HG03139 (cell line): ENCODE measurements at regions not wholly inside any gene's neighbourhood (a gene's known extent, or its start where the extent isn't known, plus 50 kb on each side); places are given as distances from the start of the nearest gene placed in this dataset.

Experiments
- ATAC-seq: cut with Tn5 transposase; IDR thresholded peaks from one replicate; pipeline ENCODE4 v1.9.1; 2021; ENCODE audit not compliant: unreplicated experiment

DNA sequence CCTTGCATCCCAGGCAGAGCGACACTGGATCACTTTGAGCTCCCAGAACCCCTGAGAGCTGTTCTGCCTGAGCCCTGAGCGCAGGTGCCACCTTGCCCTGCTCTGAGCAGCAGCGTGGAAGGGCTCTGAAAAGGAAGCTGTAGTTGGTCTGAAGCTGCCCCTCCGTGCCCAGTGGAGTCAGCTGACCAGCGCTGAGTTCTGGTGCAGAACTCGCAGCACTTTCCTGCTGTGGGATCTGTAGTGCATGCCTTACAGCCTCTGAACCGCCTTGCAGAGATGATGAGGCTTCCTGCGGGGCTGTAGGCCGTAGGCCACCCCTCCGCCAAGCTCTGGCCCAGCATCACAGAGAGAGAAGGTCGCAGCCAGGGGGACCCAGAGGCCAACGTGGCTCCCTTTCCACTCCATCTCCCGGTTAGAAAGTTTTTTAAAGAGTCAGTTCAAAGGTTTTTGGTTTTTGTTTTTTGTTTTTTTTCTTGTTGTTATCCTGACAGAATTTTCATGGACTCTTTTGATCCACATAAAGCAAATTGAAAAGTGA is 158.3 kb upstream of the CST7 start:
- no peak for ATAC-seq

- no peak for ATAC-seq
These were observed 157.1 kb upstream of the CST7 start for GRCh38 chr20:24791953-24792352.

DNA sequence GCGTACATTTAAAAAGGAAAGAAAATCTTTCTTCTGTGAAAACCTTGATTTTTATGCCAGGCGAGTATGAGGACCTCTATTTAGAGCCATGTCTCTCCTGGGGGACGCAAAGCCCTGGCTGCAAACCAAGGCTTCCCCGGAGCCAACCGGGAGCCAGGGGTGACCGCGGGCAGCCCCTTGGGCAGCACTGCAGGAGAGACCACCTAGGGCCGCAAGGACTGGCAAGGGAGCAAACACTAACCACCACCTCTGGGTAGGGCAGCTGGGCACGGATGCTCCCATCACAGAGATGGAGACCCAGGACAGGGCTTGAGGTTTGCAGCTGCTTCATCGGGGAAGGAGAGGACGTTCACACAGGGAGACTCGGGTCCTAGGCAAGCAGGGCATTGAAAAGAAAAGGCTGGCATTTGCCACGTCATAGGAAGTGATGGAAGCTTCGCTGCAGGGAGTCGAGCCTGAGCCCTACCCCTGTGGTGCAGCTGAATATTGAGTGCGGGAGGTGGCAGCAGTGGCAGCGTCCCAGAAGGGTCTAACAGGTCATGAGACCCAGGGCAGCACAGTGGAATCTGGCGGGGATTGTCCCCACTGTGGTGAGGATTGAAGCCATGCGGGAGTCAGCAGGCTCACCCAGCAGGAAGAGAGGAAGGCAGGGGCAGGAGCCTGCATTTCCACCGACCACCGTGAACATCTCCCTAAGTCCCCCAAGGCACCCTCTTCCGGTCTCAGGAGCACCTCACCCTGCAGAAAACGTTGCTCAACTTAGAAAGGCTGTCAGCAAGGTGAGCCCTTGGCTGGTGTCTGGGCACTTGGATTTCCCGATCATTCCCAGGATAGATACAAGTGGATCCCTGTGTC is 156.2 kb upstream of the CST7 start:
- ATAC-seq = no peak

GRCh38 chr20:24795436-24795835 is 153.6 kb upstream of the CST7 start:
- ATAC-seq = no peak

- ATAC-seq = no peak
These were observed 152.8 kb upstream of the CST7 start for GRCh38 chr20:24796236-24796635.

DNA sequence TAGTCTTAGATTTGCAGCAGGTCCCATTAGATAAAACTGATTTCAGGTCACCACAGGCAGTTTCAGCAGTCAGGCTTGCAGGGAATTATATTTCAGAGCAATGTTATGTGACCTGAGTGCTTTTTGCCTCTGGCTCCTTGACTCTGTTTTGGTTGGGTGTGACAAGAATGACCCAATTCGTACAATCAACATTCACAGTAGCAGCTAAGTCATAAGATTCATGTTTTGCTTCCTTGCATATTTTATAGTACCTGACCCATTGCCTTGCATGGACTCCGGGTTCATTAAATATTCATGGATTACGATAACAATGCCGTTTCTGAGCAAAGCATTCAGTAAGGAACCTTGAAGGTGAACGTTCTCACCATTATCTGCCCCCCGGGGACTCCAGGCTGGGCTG is 152.0 kb upstream of the CST7 start:
- no peak for ATAC-seq

- no peak for ATAC-seq
These were observed 151.1 kb upstream of the CST7 start for GRCh38 chr20:24797745-24798655.

DNA sequence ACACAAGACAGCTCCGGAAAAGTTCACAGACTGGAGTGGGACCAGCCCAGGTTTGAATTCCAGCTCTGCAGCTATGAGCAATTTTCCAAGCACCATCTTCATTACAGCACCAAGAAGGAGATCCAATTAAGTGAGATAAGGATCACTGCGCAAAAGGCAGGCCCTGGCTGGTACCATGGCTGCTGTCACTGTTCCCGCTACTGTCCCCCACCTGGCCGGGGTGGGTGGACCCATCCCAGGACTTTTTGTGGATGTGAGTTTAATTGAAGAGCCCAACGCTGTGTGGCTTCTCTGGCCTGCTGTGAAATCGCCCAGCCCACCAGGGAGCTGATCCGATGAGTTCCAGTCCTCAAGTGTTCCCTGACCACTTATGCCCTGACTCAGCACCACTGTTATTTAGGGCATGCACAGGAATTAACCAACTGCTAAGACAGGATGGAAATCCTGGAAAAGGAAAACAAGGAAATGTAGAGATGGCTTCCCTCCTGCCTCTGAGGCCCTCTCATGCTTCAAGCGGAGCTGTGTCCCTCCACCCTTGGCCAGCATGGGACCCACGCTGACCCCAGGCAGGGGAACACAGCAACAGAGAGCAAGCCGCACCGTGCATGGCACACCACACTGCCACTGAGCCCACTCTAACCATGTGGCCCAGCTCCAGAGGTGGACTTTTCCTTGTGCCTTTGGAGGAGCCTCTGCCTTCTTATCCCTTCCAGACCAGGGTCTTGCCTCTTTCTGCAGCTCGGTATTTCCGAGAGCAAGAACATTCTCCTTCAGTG is 150.0 kb upstream of the CST7 start:
- ATAC-seq = no peak

DNA sequence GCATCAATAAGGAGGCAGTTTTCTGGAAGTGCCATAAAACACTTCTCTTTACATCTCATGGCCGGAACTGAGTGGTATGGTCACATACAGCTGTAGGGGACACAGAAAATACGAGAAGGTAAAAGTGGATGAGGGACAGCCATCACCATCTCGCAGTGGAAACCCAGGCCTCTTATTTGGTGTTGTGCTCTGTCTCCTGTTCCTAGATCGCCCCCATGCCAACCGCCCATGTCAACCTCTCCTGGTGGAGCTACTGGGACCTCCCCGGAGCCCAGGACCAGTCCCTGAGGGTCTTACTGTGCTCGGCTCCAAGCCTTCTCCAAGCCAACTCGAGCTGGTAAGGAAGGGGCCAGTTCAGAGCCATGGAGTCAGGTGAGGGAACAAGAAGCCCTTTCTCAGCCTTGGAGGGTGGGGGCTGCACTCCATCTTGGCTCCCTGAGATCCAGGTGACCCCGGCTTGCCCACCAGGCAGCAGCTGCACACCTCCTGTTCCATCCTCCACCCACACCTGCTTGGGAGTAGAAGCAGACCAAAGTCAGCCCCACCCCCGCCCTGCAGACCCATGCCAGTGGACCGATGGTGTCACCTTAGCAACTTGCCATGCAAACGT is 149.0 kb upstream of the CST7 start:
- no peak for ATAC-seq

DNA sequence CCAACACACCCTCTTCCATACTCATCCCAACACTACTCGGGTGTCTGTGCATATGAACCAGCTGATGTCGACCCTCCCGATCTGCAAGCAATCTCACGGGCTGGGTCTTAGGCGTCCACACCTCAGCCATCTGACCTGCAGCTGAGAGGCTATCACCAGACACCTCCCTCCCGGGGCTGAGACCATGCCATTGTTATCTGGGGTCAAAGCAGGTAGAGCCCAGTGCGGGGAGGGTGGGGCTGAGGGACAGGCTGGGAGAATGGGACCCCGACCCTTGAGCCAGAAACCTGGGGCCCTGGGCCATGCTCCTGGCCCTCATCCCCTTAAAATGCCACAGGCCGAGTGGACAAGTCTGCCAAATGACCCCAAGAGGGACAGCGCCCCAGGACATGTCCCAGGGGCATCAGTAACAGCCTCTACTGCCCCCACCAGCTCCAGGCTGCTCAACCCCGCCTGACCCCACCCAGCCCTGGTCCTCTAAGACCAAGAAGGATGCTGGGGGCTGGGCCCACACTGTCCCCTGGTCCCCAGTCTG is 146.7 kb upstream of the CST7 start:
- no peak for ATAC-seq

- no peak for ATAC-seq
These were observed 144.4 kb upstream of the CST7 start for GRCh38 chr20:24804481-24805206.

- no peak for ATAC-seq
These were observed 143.4 kb upstream of the CST7 start for GRCh38 chr20:24805456-24806238.

DNA sequence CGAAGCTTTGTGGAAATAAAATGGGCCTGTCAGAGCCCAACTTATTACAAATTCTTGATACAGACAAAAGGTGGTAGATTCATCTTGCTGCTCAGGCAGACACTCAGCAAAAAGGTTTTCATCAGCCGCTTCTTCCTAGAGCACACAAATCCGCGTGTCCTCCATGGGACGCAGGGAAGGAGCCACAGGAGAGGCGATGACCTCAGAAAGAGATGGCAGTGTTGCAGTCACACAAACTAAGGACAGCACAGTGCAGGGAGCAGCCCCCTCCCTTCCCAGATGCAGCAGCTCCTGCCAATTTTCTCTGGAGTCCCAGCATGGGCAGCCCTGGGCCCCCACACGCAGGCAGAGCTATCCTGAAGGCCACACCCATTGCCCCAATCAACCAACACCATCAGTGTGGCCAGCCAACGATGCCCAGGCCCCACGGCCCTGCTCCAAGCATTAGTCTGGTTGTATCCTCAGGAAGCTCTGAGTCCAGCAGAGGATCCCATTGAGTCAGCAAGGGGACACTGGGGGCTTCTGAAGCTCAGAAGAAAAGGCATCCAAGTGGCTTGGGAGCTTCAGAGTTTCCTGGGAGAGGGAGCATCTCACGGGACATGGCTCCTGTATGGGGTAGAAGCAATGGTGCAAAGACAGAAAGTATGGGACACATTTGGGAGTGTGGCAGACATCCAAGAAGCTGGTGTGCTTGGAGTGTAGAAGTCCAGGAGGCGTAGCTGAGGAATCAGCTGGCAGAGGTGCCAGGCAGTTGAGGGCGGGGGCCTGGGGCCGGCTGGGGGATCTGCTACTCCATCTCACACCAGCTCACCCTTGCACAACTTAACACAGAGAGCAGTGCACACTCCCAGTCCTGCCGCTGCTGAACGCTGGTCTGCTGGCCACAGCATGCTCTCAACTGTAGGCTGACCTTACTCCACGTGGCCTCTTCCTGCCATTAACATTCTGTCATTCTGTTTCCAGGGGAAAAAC is 142.1 kb upstream of the CST7 start:
- ATAC-seq = no peak

- ATAC-seq = no peak
These were observed 140.5 kb upstream of the CST7 start for GRCh38 chr20:24808616-24809015.

GRCh38 chr20:24809606-24810005 is 139.5 kb upstream of the CST7 start:
- ATAC-seq = no peak

DNA sequence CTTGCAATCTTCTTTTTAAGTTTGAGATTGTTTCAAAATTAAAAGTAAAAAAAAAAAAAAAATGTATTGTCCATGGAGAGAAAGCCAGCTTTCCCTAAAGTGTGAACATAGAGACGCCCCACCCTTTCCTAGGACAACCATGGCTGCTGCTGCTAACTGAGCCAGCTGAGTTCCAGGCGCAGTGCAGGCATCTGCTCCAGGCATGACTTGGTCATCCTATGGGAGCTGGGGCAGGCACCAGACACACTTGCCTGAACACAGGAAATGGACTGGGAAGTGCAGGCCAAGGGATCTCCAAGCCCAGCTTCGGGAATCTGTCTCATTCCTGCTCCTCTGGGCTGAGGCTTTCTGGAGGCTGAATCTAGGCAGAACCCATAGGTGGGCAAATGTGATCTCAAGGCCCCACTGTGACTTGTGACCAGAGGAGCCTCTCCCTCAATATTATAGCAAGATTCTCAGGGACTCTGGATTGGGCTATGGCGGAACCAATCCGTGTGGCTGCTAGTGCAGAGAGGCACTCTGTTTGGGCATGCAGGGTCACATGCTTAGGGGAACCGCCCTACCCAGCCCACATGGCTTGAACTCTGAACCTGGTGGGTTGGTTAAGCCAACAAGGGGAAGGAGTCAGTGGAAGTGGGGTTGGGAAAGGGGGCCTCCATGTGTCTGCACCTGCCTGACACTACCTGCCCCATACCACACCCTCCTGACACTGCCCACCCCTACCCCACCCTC is 138.2 kb upstream of the CST7 start:
- no peak for ATAC-seq

GRCh38 chr20:24812373-24812772 is 136.7 kb upstream of the CST7 start:
- ATAC-seq = no peak
